ENCODE measurements at regions not wholly inside any gene's neighbourhood (a gene's known extent, or its start where the extent isn't known, plus 50 kb on each side); places are given as distances from the start of the nearest gene placed in this dataset.
A peak's percentile ranks its signal among the peaks of the same experiment; 100 is the strongest.

GRCh38 chr20:43863821-43864544 is 50.7 kb upstream of the TOX2 start:
- no peak for DNase-seq (ENCODE audit: low read depth)

- no peak for DNase-seq (ENCODE audit: low read depth)
Observed at GRCh38 chr20:43863330-43863729, 51.3 kb upstream of the TOX2 start.

- DNase-seq (ENCODE audit: low read depth) = no peak
Observed at GRCh38 chr20:43862438-43862837, 52.2 kb upstream of the TOX2 start.

- DNase-seq (ENCODE audit: low read depth) = no peak
Observed at GRCh38 chr20:43859994-43860393, 54.7 kb upstream of the TOX2 start.

GRCh38 chr20:43857932-43858331 is 56.7 kb upstream of the TOX2 start:
- no peak for DNase-seq (ENCODE audit: low read depth)

GRCh38 chr20:43857127-43857526 is 57.5 kb upstream of the TOX2 start:
- DNase-seq (ENCODE audit: low read depth) = no peak

- DNase-seq (ENCODE audit: low read depth) = no peak
Observed at GRCh38 chr20:43855803-43856202, 58.8 kb upstream of the TOX2 start.

GRCh38 chr20:43853918-43854317 is 60.7 kb upstream of the TOX2 start:
- no peak for DNase-seq (ENCODE audit: low read depth)

GRCh38 chr20:43853174-43853803 is 61.4 kb upstream of the TOX2 start:
- no peak for DNase-seq (ENCODE audit: low read depth)

- peak; percentile 31 for DNase-seq (ENCODE audit: low read depth)
Observed at GRCh38 chr20:43849496-43850186, 65.0 kb upstream of the TOX2 start.

- DNase-seq (ENCODE audit: low read depth) = no peak
Observed at GRCh38 chr20:43846516-43846905, 68.1 kb upstream of the TOX2 start.

- DNase-seq (ENCODE audit: low read depth) = peak; percentile 94
Observed at GRCh38 chr20:43844778-43845614, 69.7 kb upstream of the TOX2 start.

GRCh38 chr20:43843965-43844660 is 70.5 kb upstream of the TOX2 start:
- no peak for DNase-seq (ENCODE audit: low read depth)

- peak; percentile 89 for DNase-seq (ENCODE audit: low read depth)
Observed at GRCh38 chr20:43843096-43843964, 71.3 kb upstream of the TOX2 start.

- DNase-seq (ENCODE audit: low read depth) = no peak
Observed at GRCh38 chr20:43842126-43843020, 72.3 kb upstream of the TOX2 start.

- DNase-seq (ENCODE audit: low read depth) = no peak
Observed at GRCh38 chr20:43840382-43841070, 74.1 kb upstream of the TOX2 start.

GRCh38 chr20:43839793-43840199 is 74.9 kb upstream of the TOX2 start:
- no peak for DNase-seq (ENCODE audit: low read depth)

- no peak for DNase-seq (ENCODE audit: low read depth)
Observed at GRCh38 chr20:43838703-43839060, 76.0 kb upstream of the TOX2 start.

All from GM04503 (cell line).